ENCODE measurements at regions not wholly inside any gene's neighbourhood (a gene's known extent, or its start where the extent isn't known, plus 50 kb on each side); places are given as distances from the start of the nearest gene placed in this dataset.

GRCh38 chrX:124594017-124594651 is 247.8 kb downstream of the SH2D1A start:
- no peak overlapping the region for H3K4me3 ChIP-seq (ENCODE audit: low read depth, low read length)
- DNase-seq (ENCODE audit: low read depth), result no peak
- in situ Hi-C loops (cut with HindIII; ENCODE audit: low sequenced_read_pairs), result no loop called here
- TF ChIP-seq CTCF (IDR thresholded peaks at IDR 0.05; ENCODE audit: low read depth, low read length, missing control alignments), result no peak

- DNase-seq (ENCODE audit: low read depth), result no peak
- H3K4me3 ChIP-seq (ENCODE audit: low read depth, low read length), result no peak overlapping the region
- no peak for TF ChIP-seq CTCF (IDR thresholded peaks at IDR 0.05; ENCODE audit: low read depth, low read length, missing control alignments)
- in situ Hi-C loops (cut with HindIII; ENCODE audit: low sequenced_read_pairs), result no loop called here
Measured at GRCh38 chrX:124605511-124605910, 259.1 kb downstream of the SH2D1A start.

GRCh38 chrX:124606724-124607123 is 260.4 kb downstream of the SH2D1A start:
- no peak overlapping the region for H3K4me3 ChIP-seq (ENCODE audit: low read depth, low read length)
- no peak for TF ChIP-seq CTCF (IDR thresholded peaks at IDR 0.05; ENCODE audit: low read depth, low read length, missing control alignments)
- in situ Hi-C loops (cut with HindIII; ENCODE audit: low sequenced_read_pairs), result no loop called here
- no peak for DNase-seq (ENCODE audit: low read depth)

GRCh38 chrX:124619710-124620109 is 273.3 kb downstream of the SH2D1A start:
- H3K4me3 ChIP-seq (ENCODE audit: low read depth, low read length), result no peak overlapping the region
- no peak for TF ChIP-seq CTCF (IDR thresholded peaks at IDR 0.05; ENCODE audit: low read depth, low read length, missing control alignments)
- in situ Hi-C loops (cut with HindIII; ENCODE audit: low sequenced_read_pairs), result no loop called here
- no peak for DNase-seq (ENCODE audit: low read depth)

GRCh38 chrX:124634363-124634762 is 288.0 kb downstream of the SH2D1A start:
- TF ChIP-seq CTCF (IDR thresholded peaks at IDR 0.05; ENCODE audit: low read depth, low read length, missing control alignments), result no peak
- no peak overlapping the region for H3K4me3 ChIP-seq (ENCODE audit: low read depth, low read length)
- in situ Hi-C loops (cut with HindIII; ENCODE audit: low sequenced_read_pairs), result no loop called here
- no peak for DNase-seq (ENCODE audit: low read depth)

- in situ Hi-C loops (cut with HindIII; ENCODE audit: low sequenced_read_pairs), result no loop called here
- H3K4me3 ChIP-seq (ENCODE audit: low read depth, low read length), result no peak overlapping the region
- DNase-seq (ENCODE audit: low read depth), result no peak
- no peak for TF ChIP-seq CTCF (IDR thresholded peaks at IDR 0.05; ENCODE audit: low read depth, low read length, missing control alignments)
Measured at GRCh38 chrX:124641737-124642491, 295.6 kb downstream of the SH2D1A start.
